GM23248 (cell line): ENCODE measurements at regions not wholly inside any gene's neighbourhood (a gene's known extent, or its start where the extent isn't known, plus 50 kb on each side); places are given as distances from the start of the nearest gene placed in this dataset.

Experiments used
- DNase-seq: peaks from one replicate; pipeline ENCODE4 v3.0.0-alpha.2; 2015
- H2AFZ ChIP-seq: fragments of 200-600 bp; sonication (generic); 2 replicates; pipeline ENCODE4 v1.6.1; 2016; ENCODE audit warnings: antibody characterized with exemption
- H3F3A ChIP-seq: fragments of 200-600 bp; sonication (generic); 2 replicates; pipeline ENCODE4 v1.6.1; 2016; ENCODE audit warnings: mild to moderate bottlenecking, antibody characterized with exemption, mixed run types; ENCODE audit not compliant: insufficient read depth
- H3K27ac ChIP-seq: fragments of 200-600 bp; sonication (generic); 2 replicates; pipeline ENCODE4 v1.5.1; 2016; ENCODE audit warnings: mild to moderate bottlenecking
- H3K27me3 ChIP-seq: fragments of 200-600 bp; sonication (generic); replicated peaks from 2 replicates; pipeline ENCODE4 v1.6.1; 2016; ENCODE audit warnings: mild to moderate bottlenecking; ENCODE audit not compliant: insufficient read depth
- H3K36me3 ChIP-seq: fragments of 200-600 bp; sonication (generic); 2 replicates; pipeline ENCODE4 v1.6.1; 2016; ENCODE audit warnings: low read depth, mild to moderate bottlenecking
- H3K4me1 ChIP-seq: fragments of 200-600 bp; sonication (generic); 2 replicates; pipeline ENCODE4 v1.6.1; 2016; ENCODE audit warnings: mild to moderate bottlenecking; ENCODE audit not compliant: insufficient read depth
- H3K4me2 ChIP-seq: fragments of 200-600 bp; sonication (generic); one replicate; pipeline ENCODE4 v1.6.1; 2016; ENCODE audit warnings: mild to moderate bottlenecking; ENCODE audit not compliant: unreplicated experiment
- H3K4me3 ChIP-seq: fragments of 200-600 bp; sonication (generic); 2 replicates; pipeline ENCODE4 v1.5.1; 2016; ENCODE audit warnings: mild to moderate bottlenecking
- H3K79me2 ChIP-seq: fragments of 200-600 bp; sonication (generic); 2 replicates; pipeline ENCODE4 v1.6.1; 2016; ENCODE audit warnings: mild to moderate bottlenecking; ENCODE audit not compliant: insufficient read depth
- H3K9ac ChIP-seq: fragments of 200-600 bp; sonication (generic); 2 replicates; pipeline ENCODE4 v1.6.1; 2016; ENCODE audit warnings: mild to moderate bottlenecking
- H3K9me2 ChIP-seq: fragments of 200-600 bp; sonication (generic); 2 replicates; pipeline ENCODE4 v1.6.1; 2016; ENCODE audit warnings: mixed run types, mild to moderate bottlenecking, moderate library complexity; ENCODE audit not compliant: insufficient read depth
- H3K9me3 ChIP-seq: fragments of 200-600 bp; sonication (generic); one replicate; pipeline ENCODE4 v1.6.1; 2017; ENCODE audit warnings: low read depth
- H4K20me1 ChIP-seq: fragments of 200-600 bp; sonication (generic); 2 replicates; pipeline ENCODE4 v1.6.0; 2016; ENCODE audit not compliant: insufficient read depth
- EZH2 ChIP-seq: fragments of 200-600 bp; sonication (generic); IDR thresholded peaks from 2 replicates; pipeline ENCODE4 v1.6.1; 2018; ENCODE audit warnings: antibody characterized with exemption, mild to moderate bottlenecking; ENCODE audit not compliant: insufficient read depth, poor library complexity, severe bottlenecking
- EZH2phosphoT487 ChIP-seq: fragments of 200-600 bp; sonication (generic); IDR thresholded peaks from 2 replicates; pipeline ENCODE4 v1.6.1; 2018; ENCODE audit warnings: antibody characterized with exemption, moderate library complexity, mild to moderate bottlenecking, low read depth; ENCODE audit not compliant: insufficient read depth
- WGBS, 2 experiments: methylation state at CpG; one replicate each; pipeline ENCODE4 v1.1.6; 2015 to 2017; ENCODE audit warnings: low lambda C conversion rate in 2 of 2, low coverage in 1 of 2; ENCODE audit errors: missing lambda C conversion rate in 2 of 2; 5-methylcytosine and 5-hydroxymethylcytosine counted together
- in situ Hi-C: fragments of 300-500 bp; cut with MboI; formaldehyde crosslinking; loops from 2 replicates; pipeline ENCODE4 v1.15.0; 2020

GRCh38 chr1:64397541-64397940 is 72.4 kb upstream of the CACHD1 start:
- in situ Hi-C loops = no loop called here
- no peak overlapping the region for H3K4me3 ChIP-seq
- H3K9ac ChIP-seq = no peak overlapping the region
- H3K27me3 ChIP-seq = no peaks in the 10 kb centered on the region
- H3K36me3 ChIP-seq = no peaks in the 10 kb centered on the region
- no peak for TF ChIP-seq EZH2
- no peak for TF ChIP-seq EZH2phosphoT487
- no peak overlapping the region for H3K27ac ChIP-seq
- no peak overlapping the region for H2AFZ ChIP-seq
- no peak overlapping the region for H3K4me2 ChIP-seq
- 46 to 47% methylated on average over 2 of the region's 2 CpGs for WGBS, 2 experiments
- no peaks in the 10 kb centered on the region for H4K20me1 ChIP-seq
- H3K79me2 ChIP-seq = no peaks in the 10 kb centered on the region
- peaks cover 4% of the 10 kb centered on the region; the same call in 1 of the 2 replicates for H3F3A ChIP-seq
- H3K4me1 ChIP-seq = peaks cover 4% of the 10 kb centered on the region
- H3K9me3 ChIP-seq = no peaks in the 10 kb centered on the region
- DNase-seq = no peak
- no peaks in the 10 kb centered on the region for H3K9me2 ChIP-seq

GRCh38 chr1:64398936-64399335 is 71.0 kb upstream of the CACHD1 start:
- H3K9me2 ChIP-seq = no peaks in the 10 kb centered on the region
- in situ Hi-C loops = no loop called here
- TF ChIP-seq EZH2 = no peak
- WGBS, 2 experiments = 81% methylated on average over 5 of the region's 5 CpGs
- no peaks in the 10 kb centered on the region for H4K20me1 ChIP-seq
- no peaks in the 10 kb centered on the region for H3K36me3 ChIP-seq
- H3K27me3 ChIP-seq = no peaks in the 10 kb centered on the region
- peaks cover 16% of the 10 kb centered on the region for H3F3A ChIP-seq
- no peak overlapping the region for H2AFZ ChIP-seq
- H3K9me3 ChIP-seq = no peaks in the 10 kb centered on the region
- H3K4me2 ChIP-seq = no peak overlapping the region
- H3K4me3 ChIP-seq = no peak overlapping the region
- H3K27ac ChIP-seq = no peak overlapping the region
- peaks cover 18% of the 10 kb centered on the region for H3K4me1 ChIP-seq
- no peak for DNase-seq
- H3K79me2 ChIP-seq = no peaks in the 10 kb centered on the region
- H3K9ac ChIP-seq = no peak overlapping the region

- H2AFZ ChIP-seq = no peak overlapping the region
- in situ Hi-C loops = no loop called here
- H3K4me2 ChIP-seq = no peak overlapping the region
- no peaks in the 10 kb centered on the region for H3K79me2 ChIP-seq
- H3K27me3 ChIP-seq = no peaks in the 10 kb centered on the region
- DNase-seq = no peak
- no peaks in the 10 kb centered on the region for H3K9me3 ChIP-seq
- H4K20me1 ChIP-seq = no peaks in the 10 kb centered on the region
- H3F3A ChIP-seq = peaks cover 24% of the 10 kb centered on the region
- no peaks in the 10 kb centered on the region for H3K36me3 ChIP-seq
- H3K4me1 ChIP-seq = peaks cover 25% of the 10 kb centered on the region
- H3K9ac ChIP-seq = no peak overlapping the region
- TF ChIP-seq EZH2phosphoT487 (no peak), EZH2 (no peak)
- WGBS, 2 experiments = 88 to 95% methylated on average over 1 of the region's 1 CpG
- no peak overlapping the region for H3K4me3 ChIP-seq
- H3K9me2 ChIP-seq = no peaks in the 10 kb centered on the region
- no peak overlapping the region for H3K27ac ChIP-seq
These were observed 68.6 kb upstream of the CACHD1 start for GRCh38 chr1:64401285-64401684.

- peak; percentile 88 for TF ChIP-seq EZH2phosphoT487
- no peak for TF ChIP-seq EZH2
- in situ Hi-C loops = no loop called here
These were observed 66.6 kb upstream of the CACHD1 start for GRCh38 chr1:64403331-64403730.

DNA sequence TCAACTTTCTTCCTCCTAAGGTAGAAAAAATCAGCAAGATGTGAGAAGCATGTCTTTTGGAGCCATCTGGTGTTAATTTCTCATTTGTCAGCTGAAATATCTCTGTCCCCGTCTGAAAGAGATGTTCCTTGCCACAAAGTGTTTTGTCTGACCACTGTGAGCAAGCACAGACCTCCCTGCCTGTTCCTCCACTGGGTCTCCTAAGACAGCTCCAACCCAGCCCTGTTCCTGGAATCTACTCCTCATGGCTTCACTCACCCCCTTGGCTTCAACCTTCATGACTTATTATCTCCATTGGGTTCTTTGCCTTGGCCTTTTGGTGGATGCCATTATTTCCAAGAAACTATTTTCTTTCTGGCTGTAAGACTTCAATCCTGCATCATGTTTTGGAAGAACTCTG is 65.7 kb upstream of the CACHD1 start:
- Histone ChIP-seq H3K27ac (no peak overlapping the region), H3K9me2 (no peaks in the 10 kb centered on the region), H3K9ac (no peak overlapping the region), H3K27me3 (no peaks in the 10 kb centered on the region), H3K9me3 (no peaks in the 10 kb centered on the region), H3K79me2 (no peaks in the 10 kb centered on the region), H3K4me2 (no peak overlapping the region), H3K36me3 (no peaks in the 10 kb centered on the region), H3K4me3 (no peak overlapping the region), H3F3A (peaks cover 24% of the 10 kb centered on the region), H2AFZ (no peak overlapping the region), H4K20me1 (no peaks in the 10 kb centered on the region), H3K4me1 (peaks cover 25% of the 10 kb centered on the region)
- TF ChIP-seq EZH2phosphoT487 = no peak
- no peak for TF ChIP-seq EZH2
- 8 to 15% methylated on average over 1 of the region's 1 CpG for WGBS, 2 experiments
- peak; percentile 16 for DNase-seq
- in situ Hi-C loops = no loop called here

More at GRCh38 chr1:64403331-64403730, 66.6 kb upstream of the CACHD1 start:
- peak; percentile 79 for DNase-seq
- peaks cover 24% of the 10 kb centered on the region for H3F3A ChIP-seq
- H3K79me2 ChIP-seq = no peaks in the 10 kb centered on the region
- no peaks in the 10 kb centered on the region for H3K36me3 ChIP-seq
- no peaks in the 10 kb centered on the region for H3K27me3 ChIP-seq
- no peak overlapping the region for H2AFZ ChIP-seq
- peaks cover 25% of the 10 kb centered on the region for H3K4me1 ChIP-seq
- H3K27ac ChIP-seq = peak overlapping the region; percentile 29
- H3K9me3 ChIP-seq = no peaks in the 10 kb centered on the region
- 2 to 3% methylated on average over 3 of the region's 3 CpGs for WGBS, 2 experiments
- no peak overlapping the region for H3K4me3 ChIP-seq
- H3K4me2 ChIP-seq = peak overlapping the region; percentile 37
- H3K9ac ChIP-seq = no peak overlapping the region
- no peaks in the 10 kb centered on the region for H3K9me2 ChIP-seq
- no peaks in the 10 kb centered on the region for H4K20me1 ChIP-seq
